Omental fat pad (tissue), 3 donors: ENCODE measurements at regions not wholly inside any gene's neighbourhood (a gene's known extent, or its start where the extent isn't known, plus 50 kb on each side); places are given as distances from the start of the nearest gene placed in this dataset.
"Not testable (repeated sequence)": the region's sequence is repeated elsewhere in the genome, so short reads cannot be mapped to it uniquely, and the experiment has no call there.

ENCODE experiments used
- ATAC-seq: fragments of 150-250 bp; one replicate; pipeline ENCODE4 v1.9.1; 2016; ENCODE audit warnings: mild to moderate bottlenecking, moderate library complexity; ENCODE audit not compliant: low FRiP score
- DNase-seq: peaks from one replicate; pipeline ENCODE4 v3.0.0-alpha.2; 2019; ENCODE audit warnings: low spot score
- CTCF ChIP-seq, 3 donors: fragments of 450-650 bp; IDR thresholded peaks; one replicate each; pipeline ENCODE4 v1.5.1; 2016 to 2017; ENCODE audit warnings: antibody characterized with exemption in 3 of 3, mild to moderate bottlenecking in 3 of 3, moderate library complexity in 2 of 3

- no peak for TF ChIP-seq CTCF (IDR thresholded peaks at IDR 0.05)
- DNase-seq, result no peak
- peak; percentile 49 for ATAC-seq
These were observed 128.0 kb downstream of the ARL4C start for GRCh38 chr2:234368861-234369261.

- ATAC-seq, result no peak
- no peak for DNase-seq
- no peak for TF ChIP-seq CTCF (IDR thresholded peaks at IDR 0.05)
These were observed 130.0 kb downstream of the ARL4C start for GRCh38 chr2:234366891-234367290.

- no peak for TF ChIP-seq CTCF (IDR thresholded peaks at IDR 0.05)
- ATAC-seq, result no peak
These were observed 132.2 kb downstream of the ARL4C start for GRCh38 chr2:234364661-234365060.

DNA sequence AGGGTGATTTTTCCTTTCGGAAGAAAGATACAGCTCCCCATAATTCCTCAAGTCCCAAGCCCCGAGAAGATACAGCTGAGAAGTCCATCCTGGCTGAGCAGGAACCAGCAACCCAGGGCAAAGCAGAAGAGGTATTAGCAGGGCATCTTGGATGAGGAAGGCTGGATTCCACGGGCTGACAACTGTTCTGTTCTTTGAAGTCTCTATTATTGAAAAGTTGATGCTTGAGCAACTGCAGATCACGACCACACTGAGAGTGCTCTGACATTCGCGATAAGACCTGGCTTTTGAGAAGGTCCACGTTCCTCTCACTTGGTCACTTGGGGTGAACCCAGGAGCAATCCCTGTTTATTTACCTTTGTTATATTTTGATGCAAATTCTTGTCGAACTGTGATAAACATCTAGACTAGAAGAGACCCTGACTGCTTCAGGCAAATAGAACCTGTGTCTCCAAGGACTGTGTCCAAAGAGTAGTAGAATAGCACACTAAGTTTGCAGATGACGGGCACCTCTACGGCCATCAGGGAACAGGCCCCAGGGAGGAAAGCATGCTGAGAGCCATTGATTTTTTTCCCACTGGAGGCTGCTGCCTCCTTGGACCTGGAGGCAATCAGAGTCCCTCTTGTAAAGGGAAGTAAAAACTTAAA, 133.1 kb downstream of the ARL4C start:
- DNase-seq, result no peak
- no peak for ATAC-seq
- TF ChIP-seq CTCF (IDR thresholded peaks at IDR 0.05), result no peak

More at GRCh38 chr2:234364661-234365060, 132.2 kb downstream of the ARL4C start:
- no peak for DNase-seq

- ATAC-seq, result no peak
- TF ChIP-seq CTCF (IDR thresholded peaks at IDR 0.05), result no peak
- DNase-seq, result no peak
These were observed 133.8 kb downstream of the ARL4C start for GRCh38 chr2:234363011-234363487.

DNA sequence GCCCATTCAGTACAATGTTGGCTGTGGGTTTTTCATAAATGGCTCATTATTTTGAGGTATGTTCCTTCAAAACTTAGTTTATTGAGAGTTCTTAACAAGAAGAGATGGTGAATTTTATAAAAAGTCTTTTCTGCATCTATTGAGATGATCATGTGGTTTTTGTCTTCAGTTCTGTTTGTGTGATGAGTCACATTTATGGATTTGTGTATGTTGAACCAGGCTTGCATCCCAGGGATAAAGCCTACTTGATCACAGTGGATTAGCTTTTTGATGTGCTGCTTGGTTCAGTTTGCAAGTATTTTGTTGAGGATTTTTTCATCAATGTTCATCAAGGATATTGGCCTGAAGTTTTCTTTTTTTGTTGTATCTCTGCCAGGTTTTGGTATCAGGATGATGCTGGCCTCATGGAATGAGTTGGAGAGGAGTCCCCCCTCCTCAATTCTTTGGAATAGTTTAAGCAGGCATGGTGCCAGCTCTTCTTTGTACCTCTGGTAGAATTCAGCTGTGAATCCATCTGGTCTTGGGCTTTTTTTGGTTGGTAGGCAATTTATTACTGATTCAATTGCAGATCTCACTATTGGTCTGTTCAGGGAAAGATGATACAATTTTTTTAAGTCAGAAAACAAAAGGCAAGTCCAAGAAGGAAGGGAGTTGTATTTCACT, 136.4 kb downstream of the ARL4C start:
- DNase-seq, ATAC-seq: not testable (repeated sequence)

DNA sequence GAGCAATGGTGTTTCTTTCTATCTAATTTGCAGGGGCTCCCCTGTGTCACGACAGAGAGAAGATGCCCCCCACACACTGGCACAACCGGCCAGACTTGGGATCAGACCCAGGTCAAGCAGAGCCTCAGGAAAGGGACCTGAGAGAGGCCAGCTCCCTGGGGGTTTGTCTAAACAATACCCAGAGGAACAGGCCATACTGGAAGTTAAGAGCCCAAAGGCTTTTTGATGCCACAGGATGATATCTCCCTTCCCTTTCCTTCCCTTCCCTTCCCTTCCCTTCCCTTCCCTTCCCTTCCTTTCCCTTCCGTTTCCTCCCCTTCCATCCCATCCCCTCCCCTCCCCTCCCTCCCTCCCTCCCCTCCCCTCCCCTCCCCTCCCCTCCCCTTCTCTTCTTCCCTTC, 139.2 kb downstream of the ARL4C start:
- no peak for TF ChIP-seq CTCF (IDR thresholded peaks at IDR 0.05)
- ATAC-seq (no peak), DNase-seq (no peak)
